ENCODE measurements at regions not wholly inside any gene's neighbourhood (a gene's known extent, or its start where the extent isn't known, plus 50 kb on each side); places are given as distances from the start of the nearest gene placed in this dataset.

DNA sequence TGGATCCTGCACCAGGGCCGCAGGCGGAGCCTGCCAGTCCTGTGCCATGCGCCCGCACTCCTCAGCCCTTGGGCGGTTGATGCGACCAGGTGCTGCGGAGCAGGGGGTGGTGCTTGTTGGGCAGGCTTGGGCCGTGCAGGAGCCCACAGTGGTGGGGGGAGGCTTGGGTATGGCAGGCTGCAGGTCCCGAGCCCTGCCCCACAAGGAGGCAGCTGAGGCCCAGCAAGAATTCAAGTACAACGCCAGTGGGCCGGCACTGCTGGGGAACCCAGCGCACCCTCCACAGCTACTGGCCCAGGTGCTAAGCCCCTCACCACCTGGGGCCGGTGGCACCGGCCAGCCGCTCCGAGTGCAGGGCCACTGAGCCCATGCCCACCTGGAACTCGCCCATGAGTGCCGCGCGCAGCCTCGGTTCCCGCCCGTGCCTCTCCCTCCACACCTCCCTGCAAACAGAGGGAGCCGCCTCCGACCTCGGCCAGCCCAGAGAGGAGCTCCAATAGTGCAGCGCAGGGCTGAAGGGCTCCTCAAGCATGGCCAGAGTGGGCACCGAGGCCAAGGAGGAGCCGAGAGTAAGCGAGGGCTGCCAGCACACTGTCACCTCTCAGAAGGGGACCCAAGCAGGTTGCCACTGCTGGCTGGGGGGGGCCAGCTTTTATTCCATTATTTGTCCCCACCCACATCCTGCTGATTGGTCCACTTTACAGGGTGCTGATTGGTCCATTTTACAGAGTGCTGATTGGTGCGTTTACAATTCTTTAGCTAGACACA is 339.0 kb upstream of the KLF3 start:
- no peak overlapping the region for H3K27ac ChIP-seq
- no peak for TF ChIP-seq ZFX (IDR thresholded peaks at IDR 0.05)
- TF ChIP-seq, protein P1, sequence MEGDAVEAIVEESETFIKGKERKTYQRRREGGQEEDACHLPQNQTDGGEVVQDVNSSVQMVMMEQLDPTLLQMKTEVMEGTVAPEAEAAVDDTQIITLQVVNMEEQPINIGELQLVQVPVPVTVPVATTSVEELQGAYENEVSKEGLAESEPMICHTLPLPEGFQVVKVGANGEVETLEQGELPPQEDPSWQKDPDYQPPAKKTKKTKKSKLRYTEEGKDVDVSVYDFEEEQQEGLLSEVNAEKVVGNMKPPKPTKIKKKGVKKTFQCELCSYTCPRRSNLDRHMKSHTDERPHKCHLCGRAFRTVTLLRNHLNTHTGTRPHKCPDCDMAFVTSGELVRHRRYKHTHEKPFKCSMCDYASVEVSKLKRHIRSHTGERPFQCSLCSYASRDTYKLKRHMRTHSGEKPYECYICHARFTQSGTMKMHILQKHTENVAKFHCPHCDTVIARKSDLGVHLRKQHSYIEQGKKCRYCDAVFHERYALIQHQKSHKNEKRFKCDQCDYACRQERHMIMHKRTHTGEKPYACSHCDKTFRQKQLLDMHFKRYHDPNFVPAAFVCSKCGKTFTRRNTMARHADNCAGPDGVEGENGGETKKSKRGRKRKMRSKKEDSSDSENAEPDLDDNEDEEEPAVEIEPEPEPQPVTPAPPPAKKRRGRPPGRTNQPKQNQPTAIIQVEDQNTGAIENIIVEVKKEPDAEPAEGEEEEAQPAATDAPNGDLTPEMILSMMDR (conservative IDR thresholded peaks at IDR 0.05) = no peak

DNA sequence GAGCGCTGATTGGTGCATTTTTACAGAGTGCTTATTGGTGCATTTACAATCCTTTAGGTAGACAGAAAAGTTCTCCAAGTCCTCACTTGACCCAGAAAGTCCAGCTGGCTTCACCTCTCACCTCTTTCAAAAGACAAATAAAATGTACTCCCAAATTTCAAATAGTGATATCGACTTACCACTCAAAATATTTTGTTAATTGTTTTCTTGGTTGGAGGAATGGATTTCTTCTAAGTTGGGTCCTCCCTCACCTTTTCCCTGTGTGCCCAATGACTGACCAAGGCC is 338.4 kb upstream of the KLF3 start:
- no peak overlapping the region for H3K27ac ChIP-seq
- TF ChIP-seq ZFX (IDR thresholded peaks at IDR 0.05) = no peak
- TF ChIP-seq, protein P1 (conservative IDR thresholded peaks at IDR 0.05) = no peak

DNA sequence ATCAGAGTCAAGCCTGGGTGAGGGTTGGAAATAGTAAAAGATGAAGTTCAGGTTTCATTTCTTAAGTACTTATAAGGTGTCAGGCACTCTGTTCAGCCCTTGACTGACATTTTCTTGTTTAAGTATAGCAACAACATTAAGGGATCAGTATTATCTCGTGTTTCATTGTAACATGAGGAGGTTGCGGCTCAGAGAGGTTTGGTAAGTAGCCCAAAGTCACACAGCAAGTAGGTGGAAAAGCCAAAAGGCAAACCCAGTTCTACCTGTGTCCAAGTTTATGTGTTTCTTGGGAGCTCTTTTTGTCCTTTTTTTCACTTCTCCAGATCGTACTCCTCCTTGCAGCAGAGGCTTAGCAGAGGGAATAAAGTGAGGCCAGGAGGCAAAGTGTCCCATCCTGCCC is 337.5 kb upstream of the KLF3 start:
- H3K27ac ChIP-seq = no peak overlapping the region
- TF ChIP-seq ZFX (IDR thresholded peaks at IDR 0.05) = no peak
- TF ChIP-seq, protein P1 (conservative IDR thresholded peaks at IDR 0.05) = no peak

DNA sequence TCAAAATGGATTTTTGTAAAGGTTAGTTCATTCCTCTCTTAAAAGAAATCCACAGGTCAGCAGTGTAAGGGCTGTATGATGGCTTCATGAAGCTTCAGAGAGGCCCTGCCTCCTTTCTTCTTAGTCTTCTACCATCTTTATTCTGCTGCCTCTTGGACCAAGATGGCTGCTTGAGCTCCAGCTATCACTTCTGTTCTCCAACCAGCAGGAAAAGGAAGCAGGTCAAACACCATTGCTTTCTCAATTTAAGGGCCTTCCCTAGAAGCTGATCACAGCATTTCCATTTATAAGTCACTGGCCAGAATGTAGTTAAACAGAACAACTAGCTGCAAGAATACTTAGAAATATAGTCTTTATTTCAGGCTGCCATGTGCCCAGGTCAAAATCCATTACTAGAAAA is 336.8 kb upstream of the KLF3 start:
- TF ChIP-seq, protein P1 (conservative IDR thresholded peaks at IDR 0.05) = no peak
- TF ChIP-seq ZFX (IDR thresholded peaks at IDR 0.05) = no peak
- H3K27ac ChIP-seq = no peak overlapping the region

DNA sequence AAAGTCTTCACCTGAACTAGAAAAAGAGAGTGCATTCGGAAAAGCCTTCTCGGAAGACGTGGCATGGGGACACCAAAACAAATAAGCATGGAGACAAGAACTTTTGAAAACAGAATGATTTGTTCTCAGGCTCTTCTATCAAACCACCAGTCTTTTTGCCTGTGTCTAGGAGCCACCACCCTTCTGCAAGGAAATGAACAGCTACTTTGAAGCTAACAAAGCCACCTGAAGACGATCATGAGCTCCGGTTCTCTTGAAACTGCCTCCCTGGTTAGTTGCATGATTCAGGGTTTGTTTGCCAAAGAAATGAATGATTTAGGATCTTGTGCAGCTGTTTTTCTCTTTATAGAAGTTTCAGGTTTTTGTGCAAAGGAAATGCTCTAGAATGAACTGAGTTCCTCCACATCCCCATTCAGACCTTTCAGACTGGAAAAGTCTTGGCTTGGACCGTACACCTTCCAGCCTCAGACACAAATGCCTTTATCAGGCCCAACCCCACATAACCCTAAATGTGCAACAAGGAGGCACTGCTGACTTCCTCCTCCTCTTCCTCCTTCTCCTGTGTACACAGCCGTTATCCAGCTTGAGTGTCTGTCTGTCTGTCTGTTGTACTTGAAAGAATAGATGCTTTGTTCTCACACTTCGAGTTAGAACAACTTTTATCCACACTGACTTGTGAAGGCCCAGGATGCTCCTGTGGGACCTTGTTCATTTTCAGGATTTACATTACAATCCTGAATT is 334.8 kb upstream of the KLF3 start:
- TF ChIP-seq ZFX (IDR thresholded peaks at IDR 0.05) = no peak
- TF ChIP-seq, protein P1 (conservative IDR thresholded peaks at IDR 0.05) = no peak
- H3K27ac ChIP-seq = no peak overlapping the region; the same call in 1 of the 2 replicates

DNA sequence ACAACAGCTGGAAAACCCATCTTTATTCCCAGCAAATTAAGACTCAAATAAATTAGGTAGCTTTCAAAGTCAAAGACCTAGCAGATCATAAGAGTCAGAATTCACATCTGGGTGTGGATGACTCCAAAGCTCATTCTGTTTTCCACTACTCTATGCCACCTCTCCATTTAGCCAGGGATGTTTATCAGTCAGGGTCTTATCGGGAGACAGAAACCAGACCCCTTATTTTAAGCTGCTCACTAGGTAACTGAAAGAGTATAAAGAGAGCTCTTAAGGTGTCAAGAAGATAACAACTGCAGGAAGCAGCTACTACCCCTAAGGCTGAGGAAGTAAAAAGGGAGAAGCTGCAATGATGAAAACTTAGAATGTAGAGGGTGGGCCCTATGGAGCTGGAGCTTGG is 333.7 kb upstream of the KLF3 start:
- H3K27ac ChIP-seq = no peak overlapping the region
- TF ChIP-seq, protein P1 (conservative IDR thresholded peaks at IDR 0.05) = no peak
- no peak for TF ChIP-seq ZFX (IDR thresholded peaks at IDR 0.05)

DNA sequence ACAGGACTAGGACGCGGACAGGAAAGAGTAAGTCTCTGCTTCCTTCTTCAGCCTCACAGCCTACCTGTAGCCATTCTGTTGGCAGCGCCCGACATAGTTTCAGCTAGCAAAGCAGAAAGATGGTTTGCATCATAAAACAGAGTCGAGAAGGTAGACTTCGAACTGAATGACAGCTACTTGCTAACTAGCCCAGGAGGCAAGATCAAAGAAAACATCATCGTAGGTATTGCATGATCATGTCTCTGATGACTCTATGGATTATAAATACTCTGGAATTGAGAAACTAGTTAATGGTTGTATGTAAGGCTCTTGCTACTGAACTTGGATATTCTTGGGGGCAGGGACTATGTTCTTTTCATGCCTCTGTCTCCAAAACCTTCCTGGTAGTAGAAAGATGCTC is 333.1 kb upstream of the KLF3 start:
- no peak for TF ChIP-seq ZFX (IDR thresholded peaks at IDR 0.05)
- TF ChIP-seq, protein P1 (conservative IDR thresholded peaks at IDR 0.05) = no peak
- H3K27ac ChIP-seq = no peak overlapping the region

Data from C4-2B (cell line).